Activated CD8-positive, alpha-beta memory T cell treated with anti-CD3 and anti-CD28 coated beads for 24 hours (primary cell): ENCODE measurements at regions not wholly inside any gene's neighbourhood (a gene's known extent, or its start where the extent isn't known, plus 50 kb on each side); places are given as distances from the start of the nearest gene placed in this dataset.

ENCODE experiments used
- DNase-seq: peaks from one replicate; pipeline ENCODE4 v3.0.0-alpha.2; 2020

DNA sequence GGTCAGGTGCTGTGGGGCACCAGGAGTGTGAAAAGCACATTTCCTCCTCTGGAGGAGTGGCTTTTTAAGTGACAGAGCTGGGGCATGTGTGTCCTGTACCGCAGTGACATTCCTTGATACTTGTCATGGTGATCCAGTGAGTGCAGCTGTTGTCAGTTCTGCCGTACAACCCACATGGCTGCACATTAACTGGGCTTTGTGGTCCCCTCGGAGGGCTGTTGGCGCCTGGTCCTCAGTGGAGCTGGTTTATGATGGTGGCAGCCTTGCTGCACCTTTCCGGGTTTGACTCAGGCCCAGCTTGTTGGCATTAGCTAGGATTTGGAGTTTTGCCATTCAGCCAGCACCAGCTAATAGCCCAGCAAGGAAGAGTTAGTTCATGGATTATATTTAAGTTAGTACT is 77.0 kb downstream of the SLC25A47 start:
- DNase-seq = no peak

GRCh38 chr14:100401031-100401692 is 78.0 kb downstream of the SLC25A47 start:
- no peak for DNase-seq

GRCh38 chr14:100401792-100402191 is 78.7 kb downstream of the SLC25A47 start:
- no peak for DNase-seq

DNA sequence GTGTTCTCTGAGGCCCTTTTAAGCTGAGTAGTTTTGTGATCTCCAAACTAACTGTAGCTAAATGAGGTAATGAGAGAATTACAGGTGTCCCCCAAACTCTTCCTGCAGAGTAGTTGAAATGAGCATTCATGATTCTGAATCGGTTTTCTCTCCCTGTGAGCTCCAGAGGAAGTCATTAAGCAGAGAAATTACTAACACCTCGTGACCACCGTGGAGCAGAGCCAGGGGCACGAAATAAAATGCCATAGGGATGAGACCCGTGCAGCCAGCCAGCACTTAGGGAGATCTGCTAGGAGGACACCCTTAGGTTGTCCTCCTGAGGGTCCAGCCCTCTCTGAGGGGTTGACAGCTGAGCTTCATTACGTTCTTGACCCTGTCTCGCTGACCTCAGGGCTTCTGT is 79.5 kb downstream of the SLC25A47 start:
- DNase-seq = no peak

DNA sequence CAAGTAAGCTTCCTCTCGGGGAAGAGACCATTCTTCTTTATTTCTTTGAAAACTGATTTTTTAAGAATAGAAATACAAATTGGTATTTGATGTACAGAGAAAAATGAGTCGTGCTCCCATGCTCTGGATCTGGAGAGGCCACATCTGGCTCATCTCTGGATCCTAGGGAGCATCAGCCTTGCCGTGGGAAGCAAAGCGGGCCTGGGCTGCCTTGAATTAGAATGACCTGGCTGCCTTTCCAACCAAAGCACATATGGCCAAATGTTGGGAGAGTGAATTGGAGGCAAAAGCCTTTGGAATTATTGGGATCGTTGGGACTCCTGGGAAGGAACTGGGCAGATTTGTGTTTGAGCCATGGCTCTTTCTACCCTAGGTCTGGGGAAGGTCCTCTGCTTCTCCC is 80.0 kb downstream of the SLC25A47 start:
- DNase-seq = no peak

- DNase-seq = no peak
Observed at GRCh38 chr14:100403802-100404365, 80.7 kb downstream of the SLC25A47 start.

- no peak for DNase-seq
Observed at GRCh38 chr14:100404419-100404818, 81.3 kb downstream of the SLC25A47 start.

GRCh38 chr14:100405760-100406455 is 82.8 kb downstream of the SLC25A47 start:
- DNase-seq = no peak

DNA sequence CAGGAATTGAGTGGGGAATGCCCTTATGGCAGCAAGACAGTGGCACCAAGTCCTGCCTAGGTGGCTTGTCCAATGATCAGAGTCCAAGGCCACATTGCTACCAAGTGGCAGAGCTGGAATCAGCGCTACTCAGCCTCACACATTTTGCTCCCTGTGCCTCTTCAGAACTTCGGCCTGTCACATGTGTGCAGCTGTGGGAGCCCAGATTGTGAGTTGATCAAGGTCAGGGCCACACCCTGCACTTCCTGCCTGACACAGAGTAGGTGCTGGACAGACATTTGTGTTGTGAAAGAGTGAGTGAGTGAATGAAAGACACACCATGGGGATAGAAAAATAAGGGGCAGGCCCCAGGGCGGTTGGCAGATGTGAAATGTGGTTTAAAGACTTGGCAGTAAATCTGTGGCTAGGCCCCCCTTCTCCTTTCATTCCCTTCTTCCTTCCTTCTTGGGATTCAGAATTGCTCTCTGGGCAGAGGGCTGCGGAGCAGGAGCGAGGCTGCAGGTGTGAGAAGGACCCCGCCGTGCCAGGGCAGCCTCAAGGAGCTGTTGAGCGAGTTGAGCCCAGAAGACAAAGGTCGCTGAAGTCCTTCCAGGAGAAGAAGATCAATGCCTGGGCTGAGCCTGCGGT is 83.5 kb downstream of the SLC25A47 start:
- peak; percentile 65 for DNase-seq

GRCh38 chr14:100407376-100408102 is 84.4 kb downstream of the SLC25A47 start:
- DNase-seq = no peak

DNA sequence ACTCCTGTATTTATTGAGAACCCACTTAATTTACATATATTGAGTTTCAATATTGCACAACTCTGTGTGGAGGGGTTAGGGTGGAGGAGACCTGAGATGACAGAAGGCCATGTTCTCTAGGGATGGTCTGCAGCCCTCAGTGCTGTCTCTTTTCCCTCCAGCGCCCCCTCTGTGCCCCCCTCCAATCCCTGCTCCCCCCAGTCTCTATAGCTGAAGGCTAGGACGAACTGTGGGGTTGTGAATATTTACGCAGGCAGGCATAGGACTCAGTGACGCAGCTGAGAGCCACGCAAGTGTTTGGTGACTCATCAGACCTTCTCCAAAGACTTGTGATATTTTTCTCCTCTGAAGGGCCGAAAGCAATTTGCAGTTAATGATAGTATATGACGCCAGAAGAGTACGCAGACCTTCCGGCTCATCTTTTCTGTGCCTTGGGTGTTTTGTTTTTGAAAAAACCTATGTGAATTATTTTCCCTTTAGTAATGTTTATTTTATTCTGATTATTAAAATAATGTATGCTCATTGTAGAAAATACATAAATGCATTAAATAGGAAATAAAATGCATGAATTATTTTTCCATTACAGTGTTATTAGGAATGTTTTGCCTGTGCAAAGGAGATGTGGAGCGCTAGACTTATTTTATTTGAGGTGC is 85.3 kb downstream of the SLC25A47 start:
- DNase-seq = no peak

- DNase-seq = no peak
Observed at GRCh38 chr14:100409003-100409360, 85.8 kb downstream of the SLC25A47 start.

- no peak for DNase-seq
Observed at GRCh38 chr14:100409651-100410050, 86.5 kb downstream of the SLC25A47 start.

GRCh38 chr14:100410056-100410565 is 87.0 kb downstream of the SLC25A47 start:
- no peak for DNase-seq

- DNase-seq = no peak
Observed at GRCh38 chr14:100413699-100414098, 90.6 kb downstream of the SLC25A47 start.

DNA sequence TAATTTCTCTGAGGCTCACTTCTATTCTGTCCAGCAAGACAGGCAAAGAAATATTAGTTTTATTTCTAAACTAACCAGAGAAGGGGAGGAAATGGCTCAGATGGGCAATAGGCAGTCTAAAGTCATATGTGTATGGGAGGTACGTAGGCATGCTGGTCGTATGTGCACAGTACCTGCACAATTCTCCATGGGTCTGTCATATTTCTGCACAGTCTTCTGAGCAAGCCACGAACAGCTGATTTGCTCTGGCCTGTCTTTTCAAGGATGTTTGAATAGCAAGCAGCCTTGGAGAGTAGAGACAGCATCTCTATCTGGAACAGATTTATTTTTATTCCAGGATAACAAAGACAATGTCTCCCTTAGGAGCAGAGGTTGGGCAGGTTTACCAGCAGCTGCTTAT is 92.1 kb downstream of the SLC25A47 start:
- DNase-seq = no peak

- DNase-seq = no peak
Observed at GRCh38 chr14:100416081-100416680, 93.0 kb downstream of the SLC25A47 start.

GRCh38 chr14:100416921-100417860 is 94.1 kb downstream of the SLC25A47 start:
- DNase-seq = no peak

- no peak for DNase-seq
Observed at GRCh38 chr14:100419856-100420255, 96.7 kb downstream of the SLC25A47 start.

GRCh38 chr14:100421756-100422470 is 98.8 kb downstream of the SLC25A47 start:
- no peak for DNase-seq
